HG03108 (cell line): ENCODE measurements at regions not wholly inside any gene's neighbourhood (a gene's known extent, or its start where the extent isn't known, plus 50 kb on each side); places are given as distances from the start of the nearest gene placed in this dataset.

Experiments used
- ATAC-seq: cut with Tn5 transposase; IDR thresholded peaks from one replicate; pipeline ENCODE4 v1.9.1; 2021; ENCODE audit warnings: moderate library complexity; ENCODE audit not compliant: unreplicated experiment

- no peak for ATAC-seq
Measured at GRCh38 chr4:149296503-149296902, 519.1 kb downstream of the IQCM start.

DNA sequence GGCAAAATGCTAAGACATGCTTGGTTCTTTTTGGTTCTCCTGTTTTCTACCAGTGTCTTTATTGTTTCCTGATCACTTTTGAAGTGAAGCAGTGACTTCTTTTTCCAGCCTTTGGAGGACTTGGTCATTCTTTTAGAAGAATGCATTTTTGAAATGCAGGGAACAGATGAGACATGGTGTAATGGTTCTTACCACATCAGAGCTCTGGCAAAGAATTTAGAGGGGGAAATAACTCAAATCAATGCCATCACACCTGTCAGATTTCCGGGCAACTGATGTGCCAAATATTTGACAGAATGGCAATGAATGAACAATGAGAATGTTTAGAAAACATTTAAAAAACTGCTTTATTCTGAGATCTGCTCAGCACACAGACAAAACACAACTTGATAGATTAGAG, 519.6 kb downstream of the IQCM start:
- ATAC-seq = no peak

- no peak for ATAC-seq
Measured at GRCh38 chr4:149294601-149295000, 521.0 kb downstream of the IQCM start.

- ATAC-seq = no peak
Measured at GRCh38 chr4:149293046-149293649, 522.5 kb downstream of the IQCM start.

- ATAC-seq = no peak
Measured at GRCh38 chr4:149292425-149293007, 523.1 kb downstream of the IQCM start.

DNA sequence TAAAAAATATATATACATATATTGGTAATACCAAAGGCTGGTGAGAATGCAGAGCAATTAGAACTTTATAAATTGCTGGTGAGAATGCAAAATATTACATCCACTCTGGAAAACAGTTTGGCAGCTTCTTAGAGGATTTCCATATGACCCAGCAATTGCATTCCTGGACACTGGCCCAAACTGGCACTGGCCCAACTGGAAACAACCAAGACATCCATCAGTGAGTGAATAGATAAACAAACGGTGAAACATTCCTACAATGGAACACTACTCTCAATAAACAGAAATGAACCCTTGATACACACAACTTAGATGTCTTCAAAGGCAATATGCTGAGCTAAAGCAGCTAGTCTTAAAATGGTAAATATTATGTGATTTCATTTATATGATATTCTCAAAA, 524.2 kb downstream of the IQCM start:
- no peak for ATAC-seq

- ATAC-seq = no peak
Measured at GRCh38 chr4:149280806-149281205, 534.8 kb downstream of the IQCM start.

- no peak for ATAC-seq
Measured at GRCh38 chr4:149279776-149280175, 535.9 kb downstream of the IQCM start.

GRCh38 chr4:149279331-149279730, 536.3 kb downstream of the IQCM start:
- no peak for ATAC-seq

- ATAC-seq = no peak
Measured at GRCh38 chr4:149277705-149278104, 537.9 kb downstream of the IQCM start.

DNA sequence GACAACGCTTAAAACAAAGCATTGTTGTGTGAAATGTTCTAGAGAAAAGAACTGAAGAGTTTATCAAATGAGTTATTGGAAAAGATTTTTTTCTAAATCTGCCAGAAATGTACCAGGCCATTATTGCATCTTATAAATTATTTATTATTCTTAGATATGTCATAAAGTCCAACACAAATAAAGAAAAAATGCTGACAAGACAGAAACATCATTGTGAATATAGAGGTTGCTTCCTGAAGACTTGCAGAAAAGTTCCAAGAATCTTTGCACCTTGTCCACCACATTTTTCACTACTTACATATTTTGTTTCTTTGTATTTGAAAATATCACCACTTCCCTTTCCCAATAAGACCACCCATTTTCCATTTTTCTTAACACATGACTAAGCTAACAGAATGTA, 545.8 kb downstream of the IQCM start:
- no peak for ATAC-seq

DNA sequence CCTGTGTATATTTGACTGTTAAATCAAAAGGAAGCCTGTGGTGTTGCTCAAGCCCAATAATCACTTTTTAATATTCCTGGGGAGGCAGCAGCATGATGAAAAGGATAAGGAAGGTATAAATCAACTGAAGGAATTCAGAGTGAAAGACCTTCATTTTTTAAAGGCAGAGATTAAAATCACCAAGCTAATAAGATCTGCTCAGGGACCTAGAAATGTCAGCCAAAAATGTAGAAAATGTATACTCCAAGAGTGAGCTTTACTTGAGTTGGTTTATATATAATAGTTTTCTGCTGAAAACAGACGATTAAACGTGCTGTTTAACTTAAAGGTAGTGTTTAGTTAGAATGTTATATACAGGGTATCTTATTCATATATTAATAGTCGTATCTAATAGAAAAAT, 549.3 kb downstream of the IQCM start:
- no peak for ATAC-seq

GRCh38 chr4:149265645-149266044, 550.0 kb downstream of the IQCM start:
- ATAC-seq = no peak

DNA sequence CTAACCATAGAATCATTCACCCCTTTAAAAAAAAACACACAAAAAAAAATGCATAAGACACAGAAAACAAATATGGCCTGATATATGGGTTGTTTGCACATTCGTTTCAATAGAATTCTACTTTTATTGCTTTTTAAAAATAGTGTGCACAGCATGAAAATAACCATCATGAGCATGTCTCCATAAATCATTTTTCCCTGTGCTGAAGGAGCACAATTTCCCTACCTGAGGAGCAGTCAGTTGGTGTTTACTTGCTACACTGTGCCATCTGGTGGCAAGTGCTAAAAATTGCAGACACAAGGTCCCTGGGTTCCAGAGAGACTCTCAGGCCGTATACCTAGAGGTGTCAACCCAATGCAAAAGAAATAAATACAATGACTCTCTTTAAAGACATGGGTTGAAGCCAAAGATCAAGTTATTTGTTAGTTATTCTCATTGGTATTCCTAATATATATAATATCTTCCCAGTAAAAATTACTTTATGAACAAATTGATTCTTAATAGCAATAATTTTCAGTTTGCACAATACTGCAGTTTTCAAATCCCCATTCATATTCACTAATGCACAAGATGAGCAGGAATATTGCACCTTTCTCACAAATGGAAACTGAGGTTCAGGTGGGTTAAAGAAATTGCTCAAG, 551.4 kb downstream of the IQCM start:
- ATAC-seq = peak; percentile 80

DNA sequence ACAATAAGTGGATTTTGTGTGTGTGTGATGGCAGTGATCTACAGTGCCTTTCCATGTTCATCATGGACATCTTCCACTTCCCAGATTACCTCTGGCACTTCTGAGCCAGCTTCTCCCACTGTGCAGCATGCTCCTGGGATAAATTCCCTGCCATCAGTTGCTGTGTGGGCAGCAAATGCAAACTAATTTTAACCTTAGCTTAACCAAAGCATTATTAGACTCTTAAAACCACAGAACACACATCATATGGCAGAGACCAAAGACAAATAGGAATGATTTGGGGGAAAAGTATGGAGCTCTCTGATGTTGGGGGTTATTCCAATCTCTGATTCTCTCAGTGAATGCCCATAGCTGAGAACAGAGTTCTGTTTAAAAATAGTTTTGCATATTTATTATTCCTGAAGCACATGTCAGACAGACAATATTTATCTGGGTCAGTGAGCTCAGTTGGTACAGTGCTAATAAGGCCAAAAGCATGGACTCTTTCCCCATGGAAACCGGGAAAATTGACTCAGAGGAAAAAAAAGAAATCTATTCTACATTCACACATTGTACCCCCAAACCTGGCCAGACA, 567.4 kb downstream of the IQCM start:
- ATAC-seq = no peak

DNA sequence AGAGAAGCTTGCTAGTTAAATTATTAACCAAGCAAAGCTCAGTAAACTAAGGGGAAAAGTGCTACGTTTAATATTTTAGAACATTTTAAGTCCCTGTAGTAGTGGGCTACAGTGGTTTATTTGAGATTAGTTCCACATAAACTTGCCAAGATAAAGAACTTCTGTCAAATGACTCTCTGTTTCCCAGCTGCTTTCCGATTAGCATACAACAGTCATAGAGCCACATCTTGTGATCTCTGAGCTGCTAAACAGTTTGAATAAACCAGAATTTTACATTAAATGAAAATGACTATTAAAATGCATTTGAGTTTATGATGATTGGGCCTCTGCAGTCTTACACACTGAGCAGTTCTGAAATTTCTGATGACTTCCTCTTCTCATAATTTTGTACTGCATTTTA, 568.5 kb downstream of the IQCM start:
- ATAC-seq = no peak

GRCh38 chr4:149245333-149245732, 570.3 kb downstream of the IQCM start:
- no peak for ATAC-seq

DNA sequence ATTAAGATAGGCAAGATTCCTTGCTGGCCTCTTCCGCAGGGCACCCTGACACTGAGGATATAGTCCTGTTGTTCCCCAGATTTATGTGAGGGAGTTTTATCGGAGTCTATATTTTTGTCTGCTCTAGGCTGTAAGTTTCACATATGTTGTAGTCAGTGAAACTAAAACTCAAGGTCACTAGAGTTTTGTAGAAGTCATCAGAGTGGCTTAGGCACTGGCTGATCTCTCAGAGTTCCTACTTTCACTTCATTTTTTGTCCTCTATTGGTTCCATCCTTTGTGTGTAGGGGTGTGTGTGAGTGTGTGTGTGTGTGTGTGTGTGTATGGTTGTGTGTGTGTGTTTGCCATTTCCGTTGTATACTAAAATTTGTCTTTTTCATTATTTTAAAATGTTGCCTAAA, 577.5 kb downstream of the IQCM start:
- no peak for ATAC-seq

DNA sequence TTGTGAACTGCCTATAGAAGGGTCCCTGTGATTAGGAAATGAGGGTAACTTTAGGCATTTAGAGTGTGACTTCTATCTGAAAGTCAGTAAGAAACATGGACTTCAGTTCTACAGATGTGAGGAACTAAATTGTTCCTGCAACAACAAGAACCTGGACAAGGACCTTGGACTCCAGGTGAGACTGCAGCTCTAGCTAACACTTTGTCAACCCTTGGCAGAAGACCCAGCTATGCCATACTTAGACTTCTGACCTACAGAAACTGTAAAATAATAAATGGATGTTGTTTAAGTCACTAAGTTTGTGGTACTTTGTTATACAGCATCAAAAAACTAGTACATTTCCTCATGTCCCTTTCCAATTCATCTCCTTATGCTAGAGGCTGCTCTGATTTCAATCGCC, 580.8 kb downstream of the IQCM start:
- no peak for ATAC-seq

DNA sequence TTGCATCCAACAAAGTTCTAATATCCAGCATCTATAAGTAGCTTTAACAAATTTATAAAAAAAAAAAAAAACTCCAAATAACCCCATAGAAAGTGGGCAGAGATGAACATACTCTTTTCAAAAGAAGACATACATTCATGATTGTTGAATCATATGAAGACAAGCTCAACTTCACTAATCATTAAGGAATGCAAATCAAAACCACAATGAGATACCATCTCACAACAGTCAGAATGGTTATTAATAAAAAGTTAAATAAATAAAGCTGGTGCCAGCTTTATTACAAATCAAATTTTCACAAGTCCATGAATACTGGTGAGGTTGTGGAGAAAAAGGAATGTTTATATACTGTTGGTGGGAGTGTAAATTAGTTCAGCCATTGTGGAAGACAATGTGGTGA, 592.0 kb downstream of the IQCM start:
- no peak for ATAC-seq

DNA sequence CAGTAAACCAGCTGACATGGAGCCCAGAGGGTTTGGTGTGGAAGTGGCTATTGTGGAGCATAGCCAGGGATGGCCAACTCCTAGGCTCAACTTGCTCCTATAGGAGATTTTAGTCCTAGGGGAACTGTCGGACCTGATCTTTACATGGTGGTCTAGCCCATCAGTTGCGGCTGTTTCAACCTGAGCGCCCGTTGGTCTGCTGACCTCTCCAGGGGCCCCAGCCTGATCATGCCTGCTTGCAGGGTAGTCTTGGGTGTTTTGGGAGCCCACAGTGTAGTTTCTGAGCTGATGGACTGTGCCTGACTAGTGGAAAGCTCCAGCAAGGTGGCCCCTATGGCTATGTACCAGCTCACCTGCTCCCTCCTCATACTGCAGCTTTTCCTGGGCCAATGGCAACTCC, 597.0 kb downstream of the IQCM start:
- ATAC-seq = no peak

DNA sequence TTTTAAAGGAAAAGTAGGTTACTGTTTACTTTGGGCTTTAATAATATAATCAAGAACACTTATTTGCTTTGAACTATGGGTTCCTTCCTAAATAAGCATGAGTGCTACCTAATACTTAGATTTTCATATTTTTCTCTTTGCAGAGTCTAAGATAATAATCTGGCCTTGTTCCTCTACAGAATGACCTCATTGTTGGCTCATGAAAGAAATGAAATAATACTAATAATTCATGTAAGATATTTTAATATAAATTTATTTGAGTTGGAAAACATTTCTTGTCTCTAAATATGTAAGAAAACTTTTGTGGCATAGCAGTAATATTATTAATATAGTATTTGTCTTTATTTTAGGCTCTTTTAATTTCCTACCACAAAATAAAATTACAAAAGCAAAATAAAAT, 601.3 kb downstream of the IQCM start:
- no peak for ATAC-seq
